NCI-H69 (cell line): ENCODE measurements at regions not wholly inside any gene's neighbourhood (a gene's known extent, or its start where the extent isn't known, plus 50 kb on each side); places are given as distances from the start of the nearest gene placed in this dataset.

Experiments used
- DNase-seq: peaks from one replicate; lab custom pipeline; 2025; lab: John Stamatoyannopoulos, UW

DNA sequence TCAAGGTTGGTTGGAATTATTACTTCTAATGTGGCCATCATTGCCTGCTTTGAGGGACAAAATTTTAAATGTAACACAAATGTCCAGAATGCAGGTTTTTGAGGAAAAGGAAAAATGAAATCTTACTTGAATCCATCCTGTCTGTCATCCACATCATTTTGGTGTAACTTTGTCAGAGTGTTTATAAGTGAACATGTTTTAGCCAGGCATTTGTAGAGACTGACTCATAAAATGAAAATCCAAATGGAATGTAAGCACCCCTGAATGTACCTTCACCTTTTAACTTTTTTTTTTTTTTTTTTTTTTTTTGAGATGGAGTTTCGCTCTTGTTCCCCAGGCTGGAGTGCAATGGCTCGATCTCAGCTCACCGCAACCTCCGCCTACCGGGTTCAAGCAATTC, 141.8 kb upstream of the BNIP2 start:
- no peak for DNase-seq

DNA sequence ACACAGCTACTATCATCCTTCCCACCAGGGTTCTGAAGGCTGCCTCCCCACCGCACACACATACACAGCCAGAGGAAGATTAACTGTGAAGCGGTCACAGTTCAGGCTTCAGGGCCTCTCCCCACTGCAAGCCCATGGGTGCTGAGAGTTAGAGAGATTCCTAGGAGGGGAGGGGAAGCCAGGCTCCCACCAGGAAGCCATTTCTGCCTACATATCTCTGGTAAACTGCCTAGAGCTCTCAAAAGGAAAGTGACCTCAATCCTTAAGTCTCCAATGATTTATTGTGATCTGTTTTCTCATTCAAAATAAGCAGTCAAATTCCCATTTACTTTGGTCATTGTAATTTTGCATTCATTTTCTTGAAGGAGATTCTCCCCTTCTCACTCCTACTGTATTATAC, 141.0 kb upstream of the BNIP2 start:
- no peak for DNase-seq

DNA sequence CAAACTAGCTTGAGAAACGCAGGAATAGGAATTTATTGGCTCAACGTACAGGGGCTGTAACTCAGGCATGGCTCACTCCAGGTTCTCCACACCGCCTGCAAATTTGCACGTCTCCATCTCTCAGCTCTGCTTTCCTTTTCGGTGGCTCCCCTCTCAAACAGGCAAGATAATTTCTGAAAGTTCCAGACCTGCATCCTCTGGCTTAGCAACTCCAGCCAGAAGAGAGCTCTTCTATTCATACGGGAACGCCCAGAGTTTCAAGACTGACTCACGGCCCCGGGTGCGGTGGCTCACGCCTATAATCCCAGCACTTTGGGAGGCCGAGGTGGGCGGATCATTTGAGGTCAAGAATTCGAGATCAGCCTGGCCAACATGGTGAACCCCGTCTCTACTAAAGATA, 139.7 kb upstream of the BNIP2 start:
- no peak for DNase-seq

DNA sequence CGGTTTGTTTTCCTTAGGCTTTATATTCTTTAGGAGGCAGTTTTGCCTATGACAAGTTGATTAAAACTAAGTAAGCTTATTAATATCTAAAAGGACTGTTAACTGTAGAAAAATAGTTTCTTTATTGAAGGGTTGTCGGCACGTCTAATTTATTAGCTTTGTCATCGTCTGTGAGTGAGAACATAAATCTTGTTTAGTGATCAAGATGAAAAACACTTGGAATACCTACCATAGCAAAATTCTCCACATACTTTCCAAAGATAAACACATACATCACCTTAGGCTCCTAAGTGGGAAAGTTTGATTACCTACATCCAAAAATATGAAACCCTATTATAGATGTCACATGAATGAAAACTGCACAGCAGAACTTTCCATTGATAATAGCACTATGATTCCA, 139.1 kb upstream of the BNIP2 start:
- no peak for DNase-seq

DNA sequence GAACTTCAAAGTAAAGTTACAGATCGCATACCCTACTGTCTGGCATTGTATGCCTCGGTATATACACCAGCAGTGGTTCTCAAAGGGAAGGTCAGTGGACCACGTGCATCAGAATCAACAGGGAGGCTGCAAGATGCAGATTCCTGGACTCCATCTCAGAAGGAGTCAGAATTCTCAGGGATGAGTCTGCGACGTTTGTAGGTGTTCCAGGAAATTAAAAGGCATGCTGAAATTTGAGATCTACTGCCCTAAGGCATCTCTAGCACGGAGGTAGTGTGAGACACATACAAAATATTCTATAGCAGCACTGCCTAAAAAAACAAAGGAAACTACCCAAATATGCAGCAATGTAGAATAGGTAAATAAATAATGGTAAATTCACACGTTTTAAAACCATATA, 136.8 kb upstream of the BNIP2 start:
- peak; percentile 52 for DNase-seq

DNA sequence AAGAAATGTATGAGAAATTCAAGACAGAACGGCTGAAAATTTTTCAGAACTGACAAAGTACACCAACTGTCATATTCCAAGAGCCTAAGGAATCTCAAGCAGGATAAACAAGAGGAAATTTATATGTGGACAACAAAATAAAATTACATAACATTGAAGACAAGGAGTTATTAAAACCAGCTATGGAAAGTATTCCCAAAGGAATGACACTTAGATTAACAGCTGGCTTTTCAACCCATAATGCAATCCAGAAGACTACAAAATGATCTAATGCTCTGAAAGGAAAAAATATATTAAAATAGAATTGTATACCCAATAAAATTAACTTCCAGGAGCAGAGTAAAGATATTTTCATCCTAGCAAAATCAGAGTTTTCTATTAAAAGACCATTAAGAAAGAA, 132.2 kb upstream of the BNIP2 start:
- DNase-seq: no peak

DNA sequence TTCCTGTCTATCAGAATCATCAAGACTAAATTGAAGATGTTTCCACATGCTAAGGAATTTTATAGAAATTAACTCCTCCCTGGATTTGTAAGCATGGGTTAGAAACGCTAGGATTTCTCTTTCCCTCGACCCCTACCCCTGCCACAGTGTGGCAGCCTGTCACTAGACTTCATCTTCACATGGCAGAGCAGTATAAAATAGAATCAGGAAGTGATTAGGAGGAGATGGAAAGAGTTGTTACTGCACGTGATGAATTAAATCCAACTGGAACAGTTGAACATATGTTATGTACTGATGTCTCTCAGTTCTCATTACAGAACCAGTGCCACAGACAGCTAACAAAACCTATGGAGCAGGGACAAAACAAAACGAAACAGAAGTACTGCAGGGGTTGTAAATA, 130.0 kb upstream of the BNIP2 start:
- DNase-seq: peak; percentile 60

DNA sequence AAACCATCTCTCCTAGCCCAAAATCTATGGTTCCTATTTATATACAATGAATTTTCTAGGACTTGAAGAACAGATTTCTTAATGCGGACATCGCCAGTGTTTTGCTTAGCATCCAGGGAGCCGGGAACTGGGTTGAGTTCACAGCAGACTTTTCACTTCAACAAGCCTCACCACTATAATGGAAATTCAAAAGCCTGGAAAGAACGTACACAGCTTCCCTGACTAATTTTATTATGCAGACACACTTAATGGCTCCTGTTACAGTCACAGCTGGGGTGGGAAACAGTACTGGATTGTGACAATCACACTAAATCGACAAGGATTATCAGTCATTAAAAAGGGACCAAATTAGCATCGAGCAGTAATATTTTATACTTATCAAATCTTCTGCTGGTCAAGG, 129.2 kb upstream of the BNIP2 start:
- peak; percentile 19 for DNase-seq

DNA sequence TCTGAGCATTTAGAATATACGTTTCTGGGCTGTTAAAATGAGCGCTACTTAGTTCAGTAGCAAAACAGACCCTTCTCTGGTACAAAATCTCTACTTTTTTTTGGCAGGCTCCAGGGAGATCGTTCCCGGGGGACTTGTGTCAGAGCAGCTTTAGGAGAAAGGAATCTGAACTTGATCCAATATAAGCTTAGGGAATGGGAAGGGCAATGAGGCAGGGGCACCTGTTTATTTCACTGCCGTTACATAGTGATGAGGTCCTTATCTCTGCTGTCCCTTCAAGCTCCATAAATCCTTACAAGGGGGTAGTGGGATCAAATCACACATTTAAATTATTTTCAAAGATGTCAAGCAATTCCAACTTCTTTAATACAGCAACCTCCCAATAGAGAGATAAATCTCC, 128.7 kb upstream of the BNIP2 start:
- no peak for DNase-seq

DNA sequence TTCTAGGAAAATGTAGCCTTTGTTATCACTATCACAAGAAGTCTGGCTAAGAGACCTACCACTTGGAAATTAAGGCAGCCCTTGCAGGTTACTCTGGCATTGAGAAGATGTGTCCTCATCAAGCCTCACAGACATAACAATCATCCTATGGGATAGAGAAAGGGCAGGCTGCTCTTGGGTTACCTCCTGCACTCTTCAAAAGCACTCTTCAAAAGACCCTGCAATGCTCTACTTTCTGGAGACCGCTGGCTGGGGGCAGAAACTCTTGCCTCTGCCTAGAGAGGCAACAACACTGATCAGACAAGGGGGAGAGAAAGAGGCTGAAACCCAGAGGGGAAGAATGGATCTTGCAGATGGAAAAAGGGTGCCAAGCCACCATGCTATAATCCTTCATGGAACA, 127.9 kb upstream of the BNIP2 start:
- no peak for DNase-seq

DNA sequence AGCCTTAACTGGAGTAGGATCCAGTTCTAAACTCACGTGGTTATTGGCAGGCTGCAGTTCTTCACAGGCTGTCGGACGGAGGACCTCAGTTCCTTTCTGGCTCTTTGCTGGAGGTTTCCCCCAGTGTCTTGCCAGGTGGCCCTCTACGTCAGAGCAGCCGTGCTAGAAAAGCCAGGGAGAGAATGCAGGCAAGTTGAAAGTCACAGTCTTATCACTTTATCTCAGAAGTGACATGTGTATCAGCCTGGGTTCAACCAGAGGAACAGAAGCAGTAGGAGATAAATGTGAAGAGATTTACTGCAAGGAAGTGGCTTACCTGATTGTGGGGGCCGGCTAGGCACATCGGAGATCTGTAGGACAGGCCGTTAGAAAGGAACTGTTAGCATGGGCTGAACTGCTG, 125.3 kb upstream of the BNIP2 start:
- no peak for DNase-seq

DNA sequence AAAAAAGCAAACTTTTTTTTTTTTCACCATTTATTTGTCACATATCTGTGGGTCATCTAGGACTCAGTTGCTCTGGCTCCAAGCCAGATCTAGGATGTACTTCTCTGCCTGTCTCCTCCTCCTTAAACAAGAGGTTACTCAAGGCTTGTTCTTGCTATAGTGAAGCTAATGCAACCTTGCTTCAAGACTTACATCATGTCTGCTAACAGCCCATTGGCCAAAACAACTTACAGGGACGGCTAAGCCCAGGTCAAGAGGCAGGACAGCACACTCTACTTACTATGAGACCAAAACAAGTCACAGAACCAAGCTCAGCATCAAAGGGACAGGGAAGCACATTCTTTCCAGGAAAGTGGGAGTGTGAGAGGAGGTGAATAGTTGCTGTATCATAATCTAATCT, 123.8 kb upstream of the BNIP2 start:
- peak; percentile 45 for DNase-seq

DNA sequence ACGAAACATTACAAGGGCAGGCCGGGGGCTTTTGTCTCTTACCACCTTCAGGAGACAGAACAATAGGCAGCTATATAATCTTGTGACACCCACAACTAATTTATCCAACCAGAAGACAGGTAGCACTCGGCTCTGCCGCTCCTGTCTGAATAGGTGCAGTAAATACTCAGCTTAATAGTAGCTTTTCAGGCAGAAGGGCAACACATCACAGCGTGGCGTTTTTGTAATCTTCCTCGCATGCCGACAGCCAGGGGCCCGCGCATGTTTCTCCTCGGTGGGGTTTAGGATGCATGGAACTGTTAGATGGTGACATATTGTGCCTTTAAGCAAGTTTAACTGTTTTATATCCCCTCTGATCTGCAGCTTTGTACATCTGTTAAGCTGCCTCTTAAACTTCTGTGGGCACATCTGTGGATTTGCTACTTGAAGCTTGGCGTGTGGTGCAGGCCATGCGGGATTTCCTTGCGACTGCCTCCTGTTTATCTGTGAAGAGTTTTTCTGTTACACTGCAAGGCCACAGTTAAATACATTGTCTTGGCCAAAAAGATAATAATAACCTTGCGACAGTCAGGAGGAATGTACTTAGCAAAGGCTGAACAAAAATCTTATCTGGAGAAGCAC, 123.2 kb upstream of the BNIP2 start:
- DNase-seq: peak; percentile 97

DNA sequence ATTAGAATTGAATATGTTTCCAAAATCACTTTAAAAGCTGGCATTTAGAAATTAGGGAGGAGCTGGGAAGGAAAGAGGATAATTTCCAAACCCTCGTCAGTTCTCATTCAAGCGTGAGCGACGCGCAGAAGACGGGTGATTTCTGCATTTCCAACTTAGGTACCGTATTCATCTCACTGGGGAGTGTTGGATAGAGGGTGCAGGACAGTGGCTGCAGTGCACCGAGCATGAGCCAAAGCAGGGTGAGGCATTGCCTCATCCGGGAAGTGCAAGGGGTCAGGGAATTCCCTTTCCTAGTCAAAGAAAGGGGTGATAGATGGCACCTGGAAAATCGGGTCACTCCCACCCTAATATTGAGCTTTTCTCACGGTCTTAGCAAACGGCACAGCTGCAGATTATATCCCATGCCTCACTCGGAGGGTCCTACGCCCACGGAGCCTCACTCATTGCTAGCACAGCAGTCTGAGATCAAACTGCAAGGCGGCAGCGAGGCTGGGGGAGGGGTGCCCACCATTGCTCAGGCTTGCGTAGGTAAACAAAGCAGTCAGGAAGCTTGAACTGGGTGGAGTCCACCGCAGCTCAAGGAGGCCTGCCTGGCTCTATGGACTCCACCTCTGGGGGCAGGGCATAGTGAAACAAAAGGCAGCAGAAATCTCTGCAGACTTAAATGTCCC, 114.3 kb upstream of the BNIP2 start:
- DNase-seq: peak; percentile 63

DNA sequence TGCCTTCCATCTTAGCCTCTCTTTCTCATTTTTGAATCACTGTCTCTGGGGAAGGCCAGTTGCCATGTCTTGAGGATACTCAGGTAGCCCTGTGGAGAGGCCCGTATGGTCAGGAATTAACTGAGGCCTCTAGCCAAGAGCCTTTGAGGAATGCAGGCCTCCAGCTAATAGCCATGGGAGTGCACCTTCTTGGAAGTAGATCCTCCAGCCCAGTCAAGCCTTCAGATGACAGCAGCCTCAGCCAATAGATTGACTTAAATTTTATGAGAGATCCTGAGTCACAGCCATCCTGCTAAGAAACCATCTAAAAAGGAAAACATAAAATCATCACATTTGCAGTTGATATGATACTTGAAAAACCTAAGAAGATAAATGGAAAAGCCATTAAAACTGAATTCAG, 112.5 kb upstream of the BNIP2 start:
- DNase-seq: peak; percentile 16

DNA sequence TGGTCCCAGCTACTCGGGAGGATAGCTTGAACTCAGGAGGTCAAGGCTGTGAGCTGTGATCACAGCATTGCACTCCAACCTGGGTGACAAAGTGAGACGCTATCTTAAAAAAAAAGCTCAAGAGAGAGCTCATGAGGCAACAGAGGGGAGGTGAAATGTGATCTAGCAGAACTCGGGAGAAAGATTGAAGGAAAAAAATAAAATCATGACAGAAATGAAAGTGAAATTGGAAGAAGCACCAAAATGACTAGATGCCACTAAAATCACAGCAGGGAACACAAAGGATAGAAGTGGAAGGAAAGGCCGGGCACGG, 109.4 kb upstream of the BNIP2 start:
- DNase-seq: no peak

DNA sequence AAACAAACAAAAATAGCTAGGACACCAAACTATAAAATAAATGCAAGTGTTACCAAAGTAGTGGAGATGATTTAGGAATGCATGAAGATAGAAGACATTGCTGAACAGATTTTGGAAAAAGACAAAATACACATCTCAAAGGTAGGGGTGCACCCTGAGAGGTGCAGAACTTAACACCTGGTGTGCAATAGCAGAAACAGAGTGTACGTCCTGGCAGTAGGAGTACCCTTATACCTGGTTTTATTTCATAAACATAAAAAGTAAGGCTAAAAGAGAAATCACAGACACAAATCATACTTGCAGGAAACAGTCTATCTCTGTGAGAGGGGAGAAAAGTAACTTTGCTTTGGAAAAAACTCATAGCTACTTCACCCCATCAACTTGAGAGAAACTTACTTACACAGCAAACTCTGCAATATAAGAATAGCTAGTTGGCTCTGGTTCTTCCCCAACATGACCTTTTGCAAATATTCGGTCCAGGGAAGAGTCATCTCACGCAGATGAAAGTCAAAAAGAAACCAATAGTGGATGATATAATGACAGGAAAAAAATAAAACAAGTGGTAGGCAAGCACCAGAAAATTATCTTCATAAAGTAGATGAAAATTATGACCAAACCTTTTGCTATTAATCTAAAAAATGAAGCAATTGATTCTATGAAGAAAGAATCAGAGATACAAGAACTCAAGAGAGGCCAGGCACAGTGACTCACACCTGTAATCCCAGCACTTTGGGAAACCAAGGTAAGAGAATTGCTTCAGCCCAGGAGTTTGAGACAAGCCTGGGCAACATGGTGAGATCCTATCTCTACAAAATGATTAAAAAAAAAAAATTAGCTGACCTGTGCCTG, 108.9 kb upstream of the BNIP2 start:
- DNase-seq: no peak

DNA sequence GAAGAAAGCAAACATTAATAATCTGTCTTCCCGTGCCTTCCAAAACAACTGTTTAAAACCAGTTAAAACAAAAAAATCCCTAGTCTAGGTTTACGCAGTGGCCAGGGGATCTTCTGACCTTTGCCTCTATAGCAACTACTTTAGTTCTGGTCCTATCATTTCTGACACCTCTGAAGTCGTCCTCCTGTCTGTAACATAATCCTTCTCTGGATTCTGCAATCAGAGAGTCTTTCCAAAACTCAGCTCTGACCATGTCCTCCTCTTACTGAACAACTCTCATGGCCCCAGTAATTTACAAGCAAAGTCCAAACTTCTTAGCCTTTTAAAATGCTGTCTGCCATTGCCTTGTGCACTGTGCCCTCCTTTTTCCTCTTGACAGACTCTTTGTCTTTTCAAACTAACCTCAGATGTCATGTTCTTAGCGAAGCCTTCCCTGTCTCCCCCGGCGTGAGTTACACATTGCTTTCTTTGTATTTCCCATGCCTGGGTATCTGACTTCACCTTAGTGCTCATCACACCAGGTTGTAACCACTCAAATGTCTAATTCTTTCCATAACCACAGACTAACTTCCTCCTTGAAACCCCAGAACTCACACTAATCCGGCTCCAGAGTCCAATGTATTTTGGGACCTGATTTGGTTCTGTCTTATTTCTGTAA, 105.2 kb upstream of the BNIP2 start:
- DNase-seq: no peak

DNA sequence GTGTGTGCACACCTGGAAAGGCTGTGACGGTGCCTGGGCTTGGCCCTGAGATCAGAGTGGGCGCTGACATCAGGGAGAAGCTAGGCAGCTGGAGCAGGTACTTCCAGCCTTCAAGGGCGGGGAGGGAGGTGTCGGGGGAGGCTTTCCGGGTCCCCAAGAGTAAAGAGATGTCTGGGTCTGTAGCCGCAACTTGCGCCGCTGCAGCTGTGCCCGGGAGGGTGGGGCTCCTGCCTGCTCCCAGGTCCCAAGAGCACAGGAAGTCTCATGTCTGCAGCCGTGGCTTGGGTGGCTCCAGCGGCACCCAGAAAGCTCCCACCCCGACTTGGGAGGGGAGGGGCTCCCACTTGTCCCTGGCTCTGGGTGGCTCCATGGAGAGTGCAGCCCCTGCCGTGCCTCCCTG, 103.2 kb upstream of the BNIP2 start:
- DNase-seq: peak; percentile 73

DNA sequence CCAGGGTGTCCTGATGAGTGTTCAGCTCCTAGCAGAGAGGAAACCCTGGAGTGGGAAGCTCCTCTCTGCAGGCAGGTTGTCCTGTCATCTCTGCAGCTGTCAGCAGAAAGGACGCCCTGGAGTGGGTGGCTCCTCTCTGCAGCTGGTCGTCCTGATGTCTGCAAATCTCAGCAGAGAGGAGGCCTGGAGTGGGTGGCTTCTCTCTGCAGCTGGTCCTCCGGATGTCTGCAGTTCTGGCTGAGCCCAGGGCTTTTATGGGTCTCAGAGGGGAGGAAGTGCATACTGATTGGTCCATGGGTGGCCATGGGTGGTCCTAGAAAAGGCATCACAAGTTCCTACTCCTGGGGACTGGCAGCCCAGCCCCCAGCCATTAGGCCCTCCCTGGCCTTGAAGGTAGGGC, 102.6 kb upstream of the BNIP2 start:
- DNase-seq: peak; percentile 53

DNA sequence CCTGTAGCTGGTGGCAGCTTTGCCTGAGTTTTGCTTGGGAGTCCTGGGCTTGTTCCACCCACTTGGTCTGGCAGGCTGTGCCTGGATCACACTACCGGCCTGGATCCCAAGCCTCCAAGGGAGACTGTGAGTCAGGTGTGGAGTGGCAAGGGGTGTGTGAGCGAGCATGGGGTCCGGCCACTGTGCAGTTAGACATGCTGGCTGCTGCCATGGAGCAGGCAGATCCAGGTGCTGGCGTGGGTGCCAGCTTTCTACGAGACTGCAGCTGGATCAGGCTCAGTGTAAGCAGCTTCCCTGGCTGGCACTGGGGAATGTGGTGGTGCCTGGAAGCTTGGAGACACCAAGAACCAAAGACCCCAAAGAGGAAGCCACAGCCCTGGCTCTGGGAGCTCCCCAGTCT, 102.0 kb upstream of the BNIP2 start:
- DNase-seq: no peak

DNA sequence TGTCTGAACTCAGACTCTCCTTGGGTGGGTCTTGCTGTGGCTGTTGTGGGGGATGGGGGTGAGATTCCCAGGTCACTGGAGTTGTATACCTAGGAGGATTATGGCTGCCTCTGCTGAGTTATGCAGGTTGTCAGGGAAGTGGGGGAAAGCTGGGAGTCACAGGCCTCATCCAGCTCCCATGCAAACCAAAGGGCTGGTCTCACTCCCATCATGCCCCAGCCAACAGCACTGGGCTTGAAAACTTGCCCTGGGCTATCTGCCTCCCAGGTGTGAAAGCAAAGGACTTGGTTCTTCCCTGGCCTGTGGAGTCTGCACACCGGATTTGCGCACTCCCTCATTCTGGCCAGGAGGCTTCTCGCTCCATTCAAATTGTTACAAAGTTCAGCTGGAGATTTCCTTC, 97.3 kb upstream of the BNIP2 start:
- peak; percentile 65 for DNase-seq

DNA sequence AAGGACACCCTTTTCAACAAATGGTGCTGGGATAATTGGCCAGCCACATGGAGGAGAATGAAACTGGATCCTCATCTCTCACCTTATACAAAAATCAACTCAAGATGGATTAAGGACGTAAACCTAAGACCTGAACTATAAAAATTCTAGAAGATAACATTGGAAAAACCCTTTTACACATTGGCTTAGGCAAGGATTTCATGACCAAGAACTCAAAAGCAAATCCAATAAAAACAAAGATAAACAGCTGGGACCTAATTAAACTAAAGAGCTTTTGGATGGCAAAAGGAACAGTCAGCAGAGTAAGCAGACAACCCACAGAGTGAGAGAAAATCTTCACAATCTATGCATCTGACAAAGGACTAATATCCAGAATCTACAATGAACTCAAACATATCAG, 96.9 kb upstream of the BNIP2 start:
- DNase-seq: peak; percentile 12
